Duodenal mucosa (tissue), 2 donors: ENCODE measurements at regions not wholly inside any gene's neighbourhood (a gene's known extent, or its start where the extent isn't known, plus 50 kb on each side); places are given as distances from the start of the nearest gene placed in this dataset.

ENCODE experiments used
- H3K27ac ChIP-seq: one replicate; pipeline ENCODE4 v1.7.0; 2013; ENCODE audit warnings: low read depth, low read length
- H3K27me3 ChIP-seq, 2 donors: one replicate each; pipeline ENCODE4 v1.7.0; 2013; ENCODE audit warnings: low read length in 2 of 2, control low read depth in 1 of 2; ENCODE audit not compliant: insufficient read depth in 2 of 2, control insufficient read depth in 1 of 2
- H3K36me3 ChIP-seq, 2 donors: one replicate each; pipeline ENCODE4 v1.7.0; 2013; ENCODE audit warnings: low read length in 2 of 2, control low read depth in 1 of 2; ENCODE audit not compliant: insufficient read depth in 2 of 2, control insufficient read depth in 1 of 2
- H3K4me1 ChIP-seq, 2 donors: one replicate each; pipeline ENCODE4 v1.7.0; 2013; ENCODE audit warnings: low read length in 2 of 2, control low read depth in 1 of 2; ENCODE audit not compliant: insufficient read depth in 2 of 2, control insufficient read depth in 1 of 2
- H3K4me3 ChIP-seq, 2 donors: one replicate each; pipeline ENCODE4 v1.7.0; 2013; ENCODE audit warnings: low read length in 2 of 2, low read depth in 1 of 2
- H3K9ac ChIP-seq, 2 donors: one replicate each; pipeline ENCODE4 v1.7.0; 2013; ENCODE audit warnings: low read length in 2 of 2, low read depth in 1 of 2
- H3K9me3 ChIP-seq, 2 donors: one replicate each; pipeline ENCODE4 v1.7.0; 2013; ENCODE audit warnings: low read length in 2 of 2, control low read depth in 1 of 2; ENCODE audit not compliant: control insufficient read depth in 1 of 2

DNA sequence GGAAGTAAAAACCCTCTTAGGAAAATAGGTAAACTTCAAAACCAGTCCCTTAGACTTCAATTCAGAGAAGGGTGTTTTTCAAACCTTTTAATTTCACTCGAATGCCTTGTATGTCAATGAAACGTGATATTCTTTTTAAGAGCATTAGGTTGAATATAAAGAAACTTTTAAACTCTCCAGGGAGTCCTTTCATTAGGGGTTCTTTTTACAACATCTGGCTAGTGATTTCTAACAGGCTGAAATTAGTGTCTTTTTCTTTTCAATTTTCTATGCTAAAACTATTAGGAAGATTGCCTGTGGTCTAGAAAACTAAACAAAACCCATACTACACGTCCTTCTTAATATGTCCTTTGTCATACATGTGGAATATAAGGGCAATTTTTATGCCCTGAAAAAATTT lies 569.7 kb upstream of the CITED2 start:
- Histone ChIP-seq H3K27ac (no peak overlapping the region), H3K9me3 (no peaks in the 10 kb centered on the region), H3K9ac (no peak overlapping the region), H3K4me3 (no peak overlapping the region), H3K27me3 (no peaks in the 10 kb centered on the region), H3K4me1 (peaks cover 0 to 6% of the 10 kb centered on the region in 2 donors), H3K36me3 (no peaks in the 10 kb centered on the region)

- H3K9ac ChIP-seq: no peak overlapping the region
- H3K27me3 ChIP-seq: no peaks in the 10 kb centered on the region
- H3K27ac ChIP-seq: no peak overlapping the region
- H3K36me3 ChIP-seq: no peaks in the 10 kb centered on the region
- H3K4me1 ChIP-seq: peaks cover 0 to 6% of the 10 kb centered on the region in 2 donors
- H3K9me3 ChIP-seq: no peaks in the 10 kb centered on the region
- no peak overlapping the region for H3K4me3 ChIP-seq
Observed at GRCh38 chr6:139943391-139943790, 568.9 kb upstream of the CITED2 start.

DNA sequence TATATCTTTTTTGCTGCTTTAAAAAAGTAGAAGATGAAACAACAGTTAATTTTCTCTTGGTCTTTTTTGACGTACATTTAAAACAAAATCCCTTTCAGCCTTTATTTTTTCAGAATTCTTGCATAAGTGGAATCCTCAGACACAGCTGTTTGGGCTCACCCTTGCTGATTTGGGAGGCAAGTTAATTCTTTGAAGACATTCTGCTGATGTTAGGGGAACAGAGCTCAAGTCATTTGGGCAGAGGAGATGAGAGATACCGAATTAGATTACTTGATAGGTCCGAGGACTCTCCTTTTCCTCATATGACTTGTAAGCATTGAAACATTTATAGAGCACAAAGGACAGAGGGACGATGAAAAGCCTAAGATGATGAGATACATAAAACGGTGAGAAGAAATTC lies 567.9 kb upstream of the CITED2 start:
- Histone ChIP-seq H3K9ac (no peak overlapping the region), H3K36me3 (no peaks in the 10 kb centered on the region), H3K4me1 (peaks cover 0 to 6% of the 10 kb centered on the region in 2 donors), H3K27ac (no peak overlapping the region), H3K4me3 (no peak overlapping the region), H3K9me3 (no peaks in the 10 kb centered on the region), H3K27me3 (no peaks in the 10 kb centered on the region)

DNA sequence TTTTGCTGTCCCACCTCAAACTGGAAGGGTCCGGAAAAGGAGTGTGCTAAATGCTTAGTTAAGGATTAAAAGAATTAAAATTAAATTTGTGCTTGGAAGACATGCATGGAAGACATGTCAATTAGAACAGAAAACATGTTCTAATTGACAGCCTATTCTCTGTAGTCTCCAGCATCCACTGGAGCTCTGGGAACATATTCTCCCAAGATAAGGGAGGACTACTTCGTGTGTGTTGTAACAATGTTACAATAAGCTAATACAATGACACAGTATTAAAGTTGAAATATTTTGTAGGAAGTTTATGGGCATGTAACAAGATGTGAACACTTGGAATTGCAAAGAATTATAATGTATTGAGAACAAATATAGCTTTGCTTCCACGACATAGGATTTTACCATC lies 567.4 kb upstream of the CITED2 start:
- Histone ChIP-seq H3K4me1 (peaks cover 0 to 6% of the 10 kb centered on the region in 2 donors), H3K4me3 (no peak overlapping the region), H3K27me3 (no peaks in the 10 kb centered on the region), H3K27ac (no peak overlapping the region), H3K36me3 (no peaks in the 10 kb centered on the region), H3K9me3 (no peaks in the 10 kb centered on the region), H3K9ac (no peak overlapping the region)

DNA sequence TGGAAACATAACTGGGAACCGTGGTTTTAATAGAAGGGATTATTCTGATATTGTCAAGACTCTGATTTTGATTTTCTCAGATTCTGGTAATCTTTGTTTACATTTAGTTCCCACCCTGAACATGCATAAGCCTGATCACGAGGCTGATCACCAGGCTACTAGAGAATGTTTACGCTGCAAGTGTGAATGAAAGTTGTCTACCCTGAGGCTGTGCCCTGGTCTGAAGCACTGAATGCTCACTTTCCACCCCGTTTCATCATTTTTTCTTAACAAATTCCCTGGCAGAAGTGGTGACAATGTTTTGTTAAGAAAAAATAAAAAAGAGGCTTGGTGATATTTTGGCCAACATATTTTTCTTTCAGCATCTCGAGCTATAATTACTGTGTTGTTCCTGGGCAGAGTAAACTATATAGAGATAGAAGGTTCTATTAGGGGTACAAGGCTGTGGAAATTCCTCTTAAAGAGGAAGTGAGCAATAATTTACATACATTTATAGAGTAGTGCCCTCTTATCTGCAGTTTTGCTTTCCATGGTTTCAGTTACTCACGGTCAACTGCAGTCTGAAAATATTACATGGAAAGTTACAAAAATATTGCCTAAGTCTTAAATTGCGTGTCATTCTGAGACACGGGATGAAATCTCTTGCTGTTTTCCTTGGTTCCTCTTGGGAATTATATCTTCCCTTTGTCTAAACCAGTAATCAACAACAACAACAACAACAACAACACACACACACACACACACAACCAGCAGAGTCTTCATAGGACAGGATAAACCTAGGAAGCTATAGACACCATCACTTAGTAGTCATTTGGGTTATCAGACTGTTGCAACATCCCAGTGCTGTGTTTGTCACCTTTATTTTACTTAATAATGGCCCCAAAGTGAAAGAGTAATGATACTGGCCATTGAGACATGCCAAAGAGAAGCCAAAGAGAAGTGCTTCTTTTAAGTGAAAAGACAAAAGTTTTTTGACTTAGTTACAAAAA lies 566.6 kb upstream of the CITED2 start:
- Histone ChIP-seq H3K4me3 (peak overlapping the region in 1 of 2 donors; percentile 5), H3K27ac (no peak overlapping the region)

DNA sequence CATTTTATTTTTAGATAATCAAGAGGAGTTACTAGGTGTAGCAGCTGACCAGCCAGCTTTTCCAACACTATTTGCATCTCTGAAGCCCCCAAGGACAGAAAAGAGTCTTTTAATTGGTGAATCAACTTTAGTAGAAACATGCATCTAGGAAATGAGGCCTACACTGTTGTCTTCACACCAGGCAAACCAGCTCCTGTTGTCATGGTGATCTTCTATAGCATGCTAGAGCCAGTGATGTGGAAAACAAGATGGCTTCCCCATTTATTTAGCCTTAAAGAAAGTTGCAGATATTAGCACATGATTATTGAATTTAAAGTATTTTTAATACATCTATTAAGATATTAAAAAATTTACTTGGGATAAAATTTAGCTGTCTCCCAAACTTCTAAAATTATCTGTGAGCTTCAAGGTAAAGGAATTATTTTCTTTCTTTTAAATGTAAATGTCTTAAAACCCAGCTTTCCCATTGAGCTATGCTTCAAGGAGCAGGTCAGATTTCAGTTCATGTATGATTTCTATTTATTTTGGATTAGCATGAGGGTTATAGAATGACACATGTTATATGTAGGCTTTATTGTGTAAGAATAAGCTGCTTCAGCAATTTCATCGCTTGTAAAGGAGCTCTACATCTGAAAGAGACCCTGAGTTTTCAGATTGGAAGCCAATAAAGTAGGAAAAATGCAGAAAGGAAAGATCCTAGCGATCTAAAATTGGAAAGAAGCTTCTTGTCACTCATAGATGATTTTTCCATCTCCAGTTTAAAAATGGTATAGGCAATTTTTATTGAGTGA lies 564.9 kb upstream of the CITED2 start:
- Histone ChIP-seq H3K4me3 (no peak overlapping the region), H3K9me3 (no peaks in the 10 kb centered on the region), H3K27me3 (no peaks in the 10 kb centered on the region), H3K4me1 (peaks cover 0 to 6% of the 10 kb centered on the region in 2 donors), H3K27ac (no peak overlapping the region), H3K36me3 (no peaks in the 10 kb centered on the region), H3K9ac (no peak overlapping the region)

More for the DNA sequence above, 566.6 kb upstream of the CITED2 start:
- no peak overlapping the region for H3K9ac ChIP-seq
- no peaks in the 10 kb centered on the region for H3K9me3 ChIP-seq
- no peaks in the 10 kb centered on the region for H3K27me3 ChIP-seq
- H3K36me3 ChIP-seq: no peaks in the 10 kb centered on the region
- H3K4me1 ChIP-seq: peaks cover 0 to 6% of the 10 kb centered on the region in 2 donors

GRCh38 chr6:139932671-139933070 lies 558.2 kb upstream of the CITED2 start:
- H3K27me3 ChIP-seq: no peaks in the 10 kb centered on the region
- H3K9ac ChIP-seq: no peak overlapping the region
- no peaks in the 10 kb centered on the region for H3K4me1 ChIP-seq
- no peaks in the 10 kb centered on the region for H3K9me3 ChIP-seq
- H3K27ac ChIP-seq: no peak overlapping the region
- H3K36me3 ChIP-seq: no peaks in the 10 kb centered on the region
- no peak overlapping the region for H3K4me3 ChIP-seq

DNA sequence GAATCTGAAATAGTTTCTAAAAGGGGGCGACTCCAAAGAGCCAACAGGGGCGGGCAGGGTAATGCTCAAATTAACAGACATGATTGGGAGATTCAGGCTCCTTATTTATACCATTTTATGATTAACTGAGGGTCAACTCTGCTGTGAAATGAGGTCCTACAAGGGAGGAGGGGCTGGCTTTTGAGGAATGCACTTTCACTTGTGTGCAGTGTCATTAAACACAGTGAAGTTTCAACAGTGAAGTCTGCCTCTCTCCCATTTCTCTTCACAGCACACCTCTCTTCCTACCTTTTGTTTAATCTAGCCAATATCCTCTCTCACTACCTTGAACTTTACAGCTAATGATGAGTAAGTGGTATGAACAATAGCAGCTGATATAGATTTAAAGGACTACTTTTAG lies 557.3 kb upstream of the CITED2 start:
- Histone ChIP-seq H3K27ac (no peak overlapping the region), H3K9me3 (no peaks in the 10 kb centered on the region), H3K36me3 (no peaks in the 10 kb centered on the region), H3K9ac (no peak overlapping the region), H3K4me3 (no peak overlapping the region), H3K4me1 (peaks cover 0 to 2% of the 10 kb centered on the region in 2 donors), H3K27me3 (no peaks in the 10 kb centered on the region)

DNA sequence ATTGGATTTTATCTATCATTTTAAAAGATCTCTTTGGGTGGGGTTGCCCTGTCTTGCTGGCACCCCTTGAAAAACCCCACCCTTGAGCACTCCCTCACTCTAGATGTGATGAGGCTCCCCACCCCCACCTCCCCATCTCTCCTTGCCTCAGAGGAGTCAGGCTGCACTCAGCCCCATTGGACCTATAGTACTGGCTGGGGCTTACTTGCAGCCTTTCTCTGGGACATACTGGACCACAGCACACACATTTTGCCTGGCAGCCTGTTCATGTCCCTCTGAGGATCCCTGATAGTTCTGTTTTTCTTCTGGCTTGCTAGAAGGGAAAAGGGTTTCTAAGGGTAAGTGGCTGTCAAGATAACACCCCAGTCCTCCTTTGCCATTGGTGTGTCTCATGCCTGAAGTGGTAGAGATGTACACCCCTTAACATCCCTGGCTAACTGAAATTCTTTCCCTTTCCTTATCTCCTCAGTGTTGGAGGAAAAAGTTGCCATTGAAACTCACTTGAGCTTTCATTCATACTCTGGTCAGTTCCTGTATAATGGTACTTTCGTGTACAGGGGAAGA lies 553.4 kb upstream of the CITED2 start:
- Histone ChIP-seq H3K27me3 (no peaks in the 10 kb centered on the region), H3K9me3 (no peaks in the 10 kb centered on the region), H3K4me1 (peaks cover 8 to 13% of the 10 kb centered on the region in 2 donors), H3K27ac (no peak overlapping the region), H3K36me3 (no peaks in the 10 kb centered on the region), H3K4me3 (no peak overlapping the region), H3K9ac (no peak overlapping the region)

DNA sequence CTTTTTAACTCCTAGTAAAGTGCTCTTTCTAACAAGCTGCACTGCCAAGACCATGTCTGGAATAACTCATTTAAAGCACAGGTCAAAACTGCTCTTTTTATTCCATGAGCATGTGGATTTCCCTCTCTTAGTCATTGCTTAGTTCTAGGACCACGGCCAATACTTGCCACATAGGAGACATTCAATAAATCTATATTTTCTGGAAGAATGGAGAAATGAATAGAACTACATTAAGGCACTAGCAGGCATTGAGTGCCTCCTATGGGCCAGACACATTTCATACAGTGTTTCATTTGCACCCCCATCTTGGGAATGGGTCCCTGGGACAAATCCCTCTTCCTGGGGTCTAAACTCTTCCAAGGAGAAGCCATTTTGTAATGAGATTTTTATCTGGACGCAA lies 552.8 kb upstream of the CITED2 start:
- Histone ChIP-seq H3K4me3 (no peak overlapping the region), H3K4me1 (peaks cover 8 to 13% of the 10 kb centered on the region in 2 donors)

More for the DNA sequence above, 552.8 kb upstream of the CITED2 start:
- Histone ChIP-seq H3K27ac (no peak overlapping the region), H3K9ac (no peak overlapping the region), H3K27me3 (no peaks in the 10 kb centered on the region), H3K36me3 (no peaks in the 10 kb centered on the region), H3K9me3 (no peaks in the 10 kb centered on the region)
